Esophagus muscularis mucosa (tissue), 4 donors: ENCODE measurements at regions not wholly inside any gene's neighbourhood (a gene's known extent, or its start where the extent isn't known, plus 50 kb on each side); places are given as distances from the start of the nearest gene placed in this dataset.

Experiments
- DNase-seq: peaks from one replicate; pipeline ENCODE4 v3.0.0-alpha.2; 2017; ENCODE audit errors: extremely low spot score
- H3K27ac ChIP-seq, 4 donors: fragments of 200-600 bp; sonication (generic); replicated peaks in 1 of 4; 1 replicate in 3 of 4; 2 replicates in 1 of 4; pipeline ENCODE4 v1.5.1; 2016 to 2019; ENCODE audit warnings: mild to moderate bottlenecking in 1 of 4
- H3K27me3 ChIP-seq, 4 donors: fragments of 200-600 bp; sonication (generic); one replicate each; pipeline versions ENCODE4 v1.5.1 to v1.6.0; 2016 to 2019
- H3K36me3 ChIP-seq, 4 donors: fragments of 200-600 bp; sonication (generic); one replicate each; pipeline ENCODE4 v1.5.1; 2016 to 2019
- H3K4me1 ChIP-seq, 4 donors: fragments of 200-600 bp; sonication (generic); one replicate each; pipeline ENCODE4 v1.5.1; 2016 to 2019
- H3K4me3 ChIP-seq, 4 donors: fragments of 200-600 bp; sonication (generic); 1 replicate in 2 of 4; 2 replicates in 2 of 4; pipeline ENCODE4 v1.5.1; 2016 to 2019; ENCODE audit warnings: mild to moderate bottlenecking in 4 of 4, moderate library complexity in 1 of 4
- H3K9me3 ChIP-seq, 4 donors: fragments of 200-600 bp; sonication (generic); 1 replicate in 3 of 4; 2 replicates in 1 of 4; pipeline ENCODE4 v1.5.1; 2016 to 2019
- EP300 ChIP-seq: sonication (generic); formaldehyde crosslinking; IDR thresholded peaks from one replicate; pipeline ENCODE4 v1.6.1; 2017; ENCODE audit warnings: antibody characterized with exemption
- POLR2A ChIP-seq: fragments of 450-650 bp; IDR thresholded peaks from one replicate; pipeline ENCODE4 v1.6.1; 2017; ENCODE audit warnings: antibody characterized with exemption, moderate library complexity, mild to moderate bottlenecking, low read depth
- POLR2AphosphoS5 ChIP-seq, 2 donors: sonication (generic); formaldehyde crosslinking; IDR thresholded peaks; one replicate each; pipeline ENCODE4 v1.6.1; 2017; ENCODE audit warnings: antibody characterized with exemption in 2 of 2
- WGBS: methylation state at CpG from one replicate; pipeline ENCODE4 v1.1.5; 2018; 5-methylcytosine and 5-hydroxymethylcytosine counted together
- intact Hi-C: fragments of 100-400 bp; cut with DNase I; formaldehyde crosslinking; loops from one replicate; pipeline ENCODE4 v1.15.1; 2023
- TF ChIP-seq, protein P1 (sequence below), 3 experiments: fragments of 200-600 bp in 2 of 3; fragments of 450-650 bp in 1 of 3; sonication (generic) in 2 of 3; IDR thresholded peaks; one replicate each; pipeline ENCODE4 v1.5.1; 2017 to 2019; ENCODE audit warnings: antibody characterized with exemption in 3 of 3, mild to moderate bottlenecking in 2 of 3, moderate library complexity in 1 of 3

DNA sequence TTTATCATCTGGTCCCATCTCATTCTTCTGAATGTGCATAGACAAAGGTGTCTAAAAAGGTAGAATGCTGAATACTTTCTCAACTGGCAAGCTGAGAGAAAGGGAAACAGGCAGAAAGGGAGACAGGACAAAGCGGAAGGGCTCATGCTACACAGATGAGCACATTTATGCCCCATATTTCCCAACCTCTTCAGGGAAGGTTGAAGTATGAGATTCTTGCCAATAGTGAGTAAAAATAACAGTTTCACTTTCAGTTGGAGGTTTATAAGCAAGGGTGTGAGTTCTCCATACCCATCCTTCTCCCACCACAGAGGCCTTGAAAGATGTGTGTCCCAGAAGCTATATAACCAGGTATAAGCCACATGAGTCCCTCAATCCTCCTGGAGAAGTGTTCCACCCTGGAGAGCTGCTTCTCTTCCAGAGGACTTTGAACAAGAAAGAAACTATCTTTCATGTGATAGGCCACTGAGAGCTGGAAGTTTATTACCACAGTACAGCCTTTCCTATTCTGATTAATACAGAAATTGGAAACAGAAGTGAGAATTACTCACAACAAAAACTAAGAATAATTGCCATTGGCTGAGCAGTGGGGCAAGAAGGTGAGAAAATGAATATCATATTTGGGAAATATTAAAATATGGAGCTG lies 709.4 kb upstream of the NR2F2 start:
- no peaks in the 10 kb centered on the region for H3K27me3 ChIP-seq
- no peak overlapping the region for H3K27ac ChIP-seq
- 94% methylated on average over 1 of the region's 1 CpG for WGBS
- TF ChIP-seq, protein P1, sequence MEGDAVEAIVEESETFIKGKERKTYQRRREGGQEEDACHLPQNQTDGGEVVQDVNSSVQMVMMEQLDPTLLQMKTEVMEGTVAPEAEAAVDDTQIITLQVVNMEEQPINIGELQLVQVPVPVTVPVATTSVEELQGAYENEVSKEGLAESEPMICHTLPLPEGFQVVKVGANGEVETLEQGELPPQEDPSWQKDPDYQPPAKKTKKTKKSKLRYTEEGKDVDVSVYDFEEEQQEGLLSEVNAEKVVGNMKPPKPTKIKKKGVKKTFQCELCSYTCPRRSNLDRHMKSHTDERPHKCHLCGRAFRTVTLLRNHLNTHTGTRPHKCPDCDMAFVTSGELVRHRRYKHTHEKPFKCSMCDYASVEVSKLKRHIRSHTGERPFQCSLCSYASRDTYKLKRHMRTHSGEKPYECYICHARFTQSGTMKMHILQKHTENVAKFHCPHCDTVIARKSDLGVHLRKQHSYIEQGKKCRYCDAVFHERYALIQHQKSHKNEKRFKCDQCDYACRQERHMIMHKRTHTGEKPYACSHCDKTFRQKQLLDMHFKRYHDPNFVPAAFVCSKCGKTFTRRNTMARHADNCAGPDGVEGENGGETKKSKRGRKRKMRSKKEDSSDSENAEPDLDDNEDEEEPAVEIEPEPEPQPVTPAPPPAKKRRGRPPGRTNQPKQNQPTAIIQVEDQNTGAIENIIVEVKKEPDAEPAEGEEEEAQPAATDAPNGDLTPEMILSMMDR (IDR thresholded peaks at IDR 0.05) = no peak
- TF ChIP-seq POLR2AphosphoS5 (IDR thresholded peaks at IDR 0.05) (no peak), POLR2A (no peak), EP300 (no peak)
- peaks cover 0 to 8% (median 0%) of the 10 kb centered on the region in 4 donors for H3K9me3 ChIP-seq
- no peaks in the 10 kb centered on the region for H3K36me3 ChIP-seq
- intact Hi-C loops = no loop called here
- peaks cover 0 to 13% (median 8%) of the 10 kb centered on the region in 4 donors for H3K4me1 ChIP-seq
- no peak overlapping the region for H3K4me3 ChIP-seq
- DNase-seq = no peak

DNA sequence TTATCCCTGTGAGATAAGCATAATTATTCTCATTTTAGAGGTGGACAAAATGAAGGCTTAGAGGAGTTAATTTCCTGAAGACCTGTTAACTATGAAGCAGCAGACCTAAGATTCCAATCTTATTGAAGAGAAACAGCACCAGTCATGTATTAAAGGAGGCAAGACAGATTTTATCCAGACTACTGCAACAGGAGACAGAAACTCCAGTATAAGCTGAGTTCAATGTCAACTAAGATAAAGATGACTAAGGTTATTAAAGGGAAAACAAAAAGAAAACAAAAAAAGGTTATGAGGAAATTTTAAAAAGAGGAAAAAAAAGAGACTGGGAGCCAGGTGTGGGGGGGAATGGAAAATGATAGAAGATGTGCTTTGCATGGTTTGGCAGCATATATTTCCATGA lies 707.7 kb upstream of the NR2F2 start:
- Histone ChIP-seq H3K27me3 (no peaks in the 10 kb centered on the region), H3K4me3 (no peak overlapping the region), H3K9me3 (peaks cover 0 to 8% (median 0%) of the 10 kb centered on the region in 4 donors), H3K27ac (no peak overlapping the region), H3K4me1 (peaks cover 0 to 8% (median 5%) of the 10 kb centered on the region in 4 donors), H3K36me3 (no peaks in the 10 kb centered on the region)
- no peak for DNase-seq
- intact Hi-C loops = no loop called here
- no peak for TF ChIP-seq EP300
- TF ChIP-seq, protein P1 (IDR thresholded peaks at IDR 0.05) = no peak
- TF ChIP-seq POLR2AphosphoS5 (IDR thresholded peaks at IDR 0.05) = no peak
- no peak for TF ChIP-seq POLR2A

DNA sequence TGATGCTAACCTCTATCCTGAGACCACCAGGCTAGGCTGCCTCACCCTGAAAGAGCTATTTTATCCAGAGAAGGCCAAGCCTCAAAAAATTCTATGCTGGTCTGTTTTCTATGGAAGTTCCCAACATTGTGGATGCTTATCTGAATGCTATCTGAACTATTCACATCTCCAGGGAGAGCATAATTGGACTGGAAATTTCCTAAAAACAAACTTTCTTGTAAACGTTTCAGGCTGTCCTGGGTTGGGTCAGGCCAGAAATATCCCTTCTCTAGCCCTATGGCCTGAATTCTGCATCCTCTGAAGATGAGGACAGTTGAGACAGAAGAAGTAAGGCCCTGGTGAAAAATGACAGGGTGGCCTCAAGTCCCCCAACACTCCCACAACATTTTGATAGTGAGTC lies 706.4 kb upstream of the NR2F2 start:
- intact Hi-C loops = no loop called here
- TF ChIP-seq POLR2A = no peak
- no peak for TF ChIP-seq EP300
- TF ChIP-seq, protein P1 (IDR thresholded peaks at IDR 0.05) = no peak
- no peak for TF ChIP-seq POLR2AphosphoS5 (IDR thresholded peaks at IDR 0.05)

DNA sequence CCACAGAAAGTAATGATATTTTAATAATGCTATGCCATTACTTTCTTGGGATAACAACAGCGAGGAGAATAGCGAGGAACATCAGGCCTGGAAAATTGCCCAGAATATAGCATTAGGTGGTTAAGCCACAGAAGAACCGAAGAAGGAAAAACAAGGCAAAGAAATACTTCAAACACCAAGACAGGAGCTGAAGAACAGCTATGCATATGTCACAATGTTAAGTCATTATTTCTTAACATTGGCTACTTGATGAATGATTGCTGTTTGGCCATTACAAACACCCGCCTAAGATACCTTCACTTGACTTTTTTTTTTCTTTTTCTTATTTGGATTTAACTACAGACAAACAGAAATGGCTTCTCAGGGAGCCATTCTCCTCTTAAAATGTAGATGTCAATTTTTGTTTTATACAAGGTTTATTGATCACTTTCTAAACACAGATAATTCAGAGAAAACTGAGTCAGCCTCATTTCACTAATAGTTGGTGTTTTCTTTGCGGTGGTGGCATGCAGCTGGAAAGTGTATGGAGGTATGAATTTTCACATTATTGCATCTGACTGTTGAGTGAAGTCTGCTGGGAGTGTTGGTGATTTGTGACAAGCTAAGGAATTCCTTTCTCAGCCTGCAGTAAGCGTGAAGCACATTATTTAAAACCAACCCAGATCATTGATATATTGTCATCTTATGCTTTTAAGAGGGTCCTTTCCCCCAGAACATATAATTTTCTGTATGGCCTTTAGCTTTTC lies 705.7 kb upstream of the NR2F2 start:
- intact Hi-C loops = no loop called here
- H3K9me3 ChIP-seq = peaks cover 0 to 8% (median 0%) of the 10 kb centered on the region in 4 donors
- H3K36me3 ChIP-seq = no peaks in the 10 kb centered on the region
- TF ChIP-seq, protein P1 (IDR thresholded peaks at IDR 0.05) = no peak
- TF ChIP-seq EP300 = no peak
- no peak for TF ChIP-seq POLR2A
- no peak for TF ChIP-seq POLR2AphosphoS5 (IDR thresholded peaks at IDR 0.05)
- DNase-seq = no peak
- no peaks in the 10 kb centered on the region for H3K27me3 ChIP-seq
- 92% methylated on average over 6 of the region's 6 CpGs for WGBS
- no peak overlapping the region for H3K27ac ChIP-seq
- peaks cover 0 to 8% (median 5%) of the 10 kb centered on the region in 4 donors for H3K4me1 ChIP-seq
- H3K4me3 ChIP-seq = no peak overlapping the region

More for the DNA sequence above, 706.4 kb upstream of the NR2F2 start:
- H3K9me3 ChIP-seq = peaks cover 0 to 8% (median 0%) of the 10 kb centered on the region in 4 donors
- peaks cover 0 to 8% (median 5%) of the 10 kb centered on the region in 4 donors for H3K4me1 ChIP-seq
- H3K27ac ChIP-seq = no peak overlapping the region
- WGBS = 55% methylated on average over 1 of the region's 1 CpG
- no peaks in the 10 kb centered on the region for H3K27me3 ChIP-seq
- no peak for DNase-seq
- H3K36me3 ChIP-seq = no peaks in the 10 kb centered on the region
- no peak overlapping the region for H3K4me3 ChIP-seq
